HL-60 (cell line): ENCODE measurements at regions not wholly inside any gene's neighbourhood (a gene's known extent, or its start where the extent isn't known, plus 50 kb on each side); places are given as distances from the start of the nearest gene placed in this dataset.
"Not testable (repeated sequence)": the region's sequence is repeated elsewhere in the genome, so short reads cannot be mapped to it uniquely, and the experiment has no call there.

Experiments
- CTCF ChIP-seq: IDR thresholded peaks from one replicate; pipeline ENCODE4 v1.5.1; 2011; ENCODE audit warnings: low read length, control low read depth, inconsistent platforms; ENCODE audit not compliant: insufficient read depth
- POLR2AphosphoS5 ChIP-seq: IDR thresholded peaks from 2 replicates; pipeline ENCODE4 v1.6.1; 2012; ENCODE audit warnings: low read depth
- TF ChIP-seq, protein P1 (sequence below): IDR thresholded peaks from 2 replicates; pipeline ENCODE4 v1.6.1; 2012; ENCODE audit warnings: low read depth; ENCODE audit not compliant: insufficient replicate concordance

DNA sequence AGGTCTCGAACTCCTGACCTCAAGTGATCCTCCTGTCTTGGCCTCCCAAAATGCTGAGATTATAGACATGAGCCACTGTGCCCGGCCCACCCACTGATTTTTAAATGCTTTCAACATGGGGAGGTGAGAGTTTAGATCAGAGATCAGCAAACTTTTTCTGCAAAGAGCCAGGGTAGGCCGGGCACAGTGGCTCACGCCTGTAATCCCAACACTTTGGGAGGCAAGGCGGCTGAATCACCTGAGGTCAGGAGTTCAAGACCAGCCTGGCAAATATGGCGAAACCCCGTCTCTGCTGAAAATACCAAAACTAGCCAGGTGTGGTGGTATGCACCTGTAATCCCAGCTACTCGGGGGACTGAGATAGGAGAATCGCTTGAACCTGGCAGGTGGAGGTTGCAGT, 88.3 kb upstream of the LHX1 start:
- not testable (repeated sequence) for TF ChIP-seq POLR2AphosphoS5, CTCF
- TF ChIP-seq, protein P1, sequence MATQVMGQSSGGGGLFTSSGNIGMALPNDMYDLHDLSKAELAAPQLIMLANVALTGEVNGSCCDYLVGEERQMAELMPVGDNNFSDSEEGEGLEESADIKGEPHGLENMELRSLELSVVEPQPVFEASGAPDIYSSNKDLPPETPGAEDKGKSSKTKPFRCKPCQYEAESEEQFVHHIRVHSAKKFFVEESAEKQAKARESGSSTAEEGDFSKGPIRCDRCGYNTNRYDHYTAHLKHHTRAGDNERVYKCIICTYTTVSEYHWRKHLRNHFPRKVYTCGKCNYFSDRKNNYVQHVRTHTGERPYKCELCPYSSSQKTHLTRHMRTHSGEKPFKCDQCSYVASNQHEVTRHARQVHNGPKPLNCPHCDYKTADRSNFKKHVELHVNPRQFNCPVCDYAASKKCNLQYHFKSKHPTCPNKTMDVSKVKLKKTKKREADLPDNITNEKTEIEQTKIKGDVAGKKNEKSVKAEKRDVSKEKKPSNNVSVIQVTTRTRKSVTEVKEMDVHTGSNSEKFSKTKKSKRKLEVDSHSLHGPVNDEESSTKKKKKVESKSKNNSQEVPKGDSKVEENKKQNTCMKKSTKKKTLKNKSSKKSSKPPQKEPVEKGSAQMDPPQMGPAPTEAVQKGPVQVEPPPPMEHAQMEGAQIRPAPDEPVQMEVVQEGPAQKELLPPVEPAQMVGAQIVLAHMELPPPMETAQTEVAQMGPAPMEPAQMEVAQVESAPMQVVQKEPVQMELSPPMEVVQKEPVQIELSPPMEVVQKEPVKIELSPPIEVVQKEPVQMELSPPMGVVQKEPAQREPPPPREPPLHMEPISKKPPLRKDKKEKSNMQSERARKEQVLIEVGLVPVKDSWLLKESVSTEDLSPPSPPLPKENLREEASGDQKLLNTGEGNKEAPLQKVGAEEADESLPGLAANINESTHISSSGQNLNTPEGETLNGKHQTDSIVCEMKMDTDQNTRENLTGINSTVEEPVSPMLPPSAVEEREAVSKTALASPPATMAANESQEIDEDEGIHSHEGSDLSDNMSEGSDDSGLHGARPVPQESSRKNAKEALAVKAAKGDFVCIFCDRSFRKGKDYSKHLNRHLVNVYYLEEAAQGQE, result not testable (repeated sequence)
